HuH-7.5 (cell line): ENCODE measurements at regions not wholly inside any gene's neighbourhood (a gene's known extent, or its start where the extent isn't known, plus 50 kb on each side); places are given as distances from the start of the nearest gene placed in this dataset.

ENCODE experiments used
- DNase-seq: peaks from one replicate; pipeline ENCODE4 v3.0.0; 2011; ENCODE audit warnings: low spot score

DNA sequence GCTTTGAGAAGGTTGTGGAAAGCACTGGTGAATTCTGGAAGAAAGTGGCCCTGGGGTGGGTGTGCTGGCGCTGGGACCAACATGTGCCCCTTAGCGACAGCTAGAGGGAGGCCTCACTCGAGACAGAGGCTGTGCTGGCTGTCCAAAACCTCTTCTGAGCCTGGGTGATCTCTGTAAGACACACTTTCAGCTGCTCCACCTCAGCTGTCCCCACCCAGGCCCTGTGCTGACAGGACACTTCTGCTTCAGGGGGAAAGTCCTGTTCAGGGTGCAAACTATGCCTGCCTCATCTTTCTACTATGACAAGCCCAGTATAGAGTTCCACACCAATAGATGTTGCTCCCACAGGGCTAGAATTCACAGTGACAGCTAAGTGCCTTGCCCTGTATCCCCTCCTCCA is 426.4 kb downstream of the MED10 start:
- no peak for DNase-seq

DNA sequence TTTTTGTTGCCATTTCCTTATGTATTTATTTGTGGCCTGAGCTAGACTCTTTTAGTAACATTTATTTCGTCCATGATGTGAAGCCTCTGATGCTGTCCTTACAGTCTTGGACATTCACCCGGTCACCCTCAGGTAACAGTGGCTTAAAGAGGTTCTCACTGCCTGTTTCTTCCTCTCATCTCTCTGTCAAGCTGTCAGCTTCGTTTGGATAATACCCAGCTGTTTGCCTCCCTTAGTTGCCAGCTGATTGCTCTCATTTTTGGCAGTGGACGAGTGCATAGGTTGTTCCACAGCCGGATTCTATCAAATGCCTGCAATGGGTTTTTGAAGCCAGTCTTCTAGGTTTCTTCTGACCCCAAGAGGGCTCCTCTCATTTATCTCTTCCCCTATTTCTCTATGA is 427.7 kb downstream of the MED10 start:
- DNase-seq = no peak

DNA sequence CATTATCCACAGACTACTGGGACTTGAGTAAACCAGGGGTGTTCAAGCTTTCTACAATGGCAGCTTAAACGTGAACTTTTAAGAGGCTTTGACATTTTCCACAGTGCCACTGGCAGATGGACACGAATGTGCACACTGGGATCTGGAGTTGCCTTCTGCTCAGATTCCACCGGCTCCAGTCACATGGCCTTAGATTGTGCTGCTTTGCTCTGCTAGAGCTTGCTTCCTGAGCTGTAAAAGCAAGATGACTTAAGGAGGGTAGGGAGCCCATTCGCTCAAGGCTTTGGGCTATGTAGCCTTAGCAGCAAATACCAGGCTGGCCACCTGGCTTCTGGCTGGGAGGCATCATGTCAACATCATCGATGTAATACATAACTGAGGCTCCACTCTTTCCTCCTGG is 436.9 kb downstream of the MED10 start:
- DNase-seq = no peak

DNA sequence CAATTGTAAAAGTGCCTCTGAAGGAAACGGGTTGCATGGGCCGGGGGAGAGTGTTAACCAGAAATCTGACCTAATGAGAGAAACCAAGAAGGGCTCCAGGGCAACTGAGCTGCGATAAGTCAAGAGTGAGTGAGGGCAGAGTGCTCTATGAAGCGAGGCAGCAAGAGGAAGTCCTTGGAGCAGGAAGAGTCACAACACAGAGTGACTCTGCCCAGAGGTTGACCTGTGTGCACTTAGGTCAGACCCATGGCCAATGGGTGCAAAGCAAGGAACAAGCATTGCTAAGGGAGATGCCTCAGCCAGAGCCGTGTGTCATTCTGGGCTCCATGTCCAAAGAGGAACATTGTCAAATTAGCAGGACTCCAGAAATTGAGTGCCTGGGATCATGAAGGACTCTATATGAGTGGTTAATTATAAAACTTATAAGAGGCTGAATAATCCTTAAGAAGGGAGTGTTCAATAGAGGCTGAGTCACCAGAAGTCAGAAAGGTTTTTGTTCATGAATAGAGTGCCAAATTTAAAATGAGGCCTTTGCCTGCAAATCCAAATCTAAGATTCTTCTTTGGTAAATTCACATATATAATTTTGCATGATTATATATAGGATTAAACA is 438.5 kb downstream of the MED10 start:
- DNase-seq = no peak

DNA sequence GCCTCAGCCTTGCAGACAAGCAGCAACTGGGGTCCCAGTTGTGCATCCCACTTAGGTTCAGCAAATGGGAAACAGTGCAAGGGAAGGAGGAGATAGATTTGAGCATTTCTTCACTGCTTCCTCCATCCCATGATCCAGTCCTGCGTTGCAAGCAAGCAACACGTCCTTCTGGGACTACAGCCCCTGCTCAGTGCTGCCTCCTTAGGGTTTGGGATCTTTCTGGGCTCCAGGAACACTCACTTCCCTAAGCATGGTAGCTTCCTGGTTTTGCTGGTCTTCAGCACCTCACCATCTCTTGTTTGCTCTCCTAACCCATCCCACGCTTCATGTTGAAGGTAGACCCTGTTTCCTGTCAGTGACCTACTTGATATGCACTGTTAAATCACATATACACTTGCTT is 444.7 kb downstream of the MED10 start:
- DNase-seq = no peak

DNA sequence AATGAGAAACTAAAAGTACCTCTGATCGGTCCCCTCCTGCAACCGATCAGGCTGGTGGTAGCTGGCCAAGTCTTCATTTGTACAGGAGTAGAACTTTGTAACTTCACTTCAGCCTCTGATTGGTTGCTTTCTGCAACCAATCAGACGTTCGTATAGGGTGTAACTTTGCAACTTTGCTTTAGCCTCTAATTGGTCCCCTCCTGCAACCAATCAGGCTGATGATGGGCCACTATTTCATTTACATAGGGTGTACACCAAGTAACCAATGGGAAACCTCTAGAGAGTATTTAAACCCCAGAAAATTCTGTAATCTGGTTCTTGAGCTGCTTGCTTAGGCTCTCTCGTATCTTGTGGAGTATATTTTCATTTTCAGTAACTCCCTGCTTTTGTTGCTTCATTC is 445.5 kb downstream of the MED10 start:
- no peak for DNase-seq

DNA sequence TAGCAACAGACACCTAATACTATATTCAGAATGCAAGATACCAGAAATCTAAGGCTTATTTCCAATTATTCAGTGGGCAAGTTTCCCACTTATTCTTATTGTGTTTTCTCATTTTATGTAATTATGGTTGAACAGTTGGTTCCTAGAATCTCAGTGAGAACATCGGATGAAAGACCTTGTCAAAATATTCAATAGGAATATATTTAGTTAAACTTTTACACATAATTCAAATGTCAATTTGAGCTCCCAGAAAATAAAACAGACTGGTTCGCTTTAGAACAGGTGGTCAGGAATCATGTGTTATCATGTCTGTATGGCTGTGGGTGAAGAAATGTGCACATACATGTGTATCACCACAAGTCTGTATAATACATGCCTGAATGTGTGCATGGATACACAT is 447.8 kb downstream of the MED10 start:
- no peak for DNase-seq

DNA sequence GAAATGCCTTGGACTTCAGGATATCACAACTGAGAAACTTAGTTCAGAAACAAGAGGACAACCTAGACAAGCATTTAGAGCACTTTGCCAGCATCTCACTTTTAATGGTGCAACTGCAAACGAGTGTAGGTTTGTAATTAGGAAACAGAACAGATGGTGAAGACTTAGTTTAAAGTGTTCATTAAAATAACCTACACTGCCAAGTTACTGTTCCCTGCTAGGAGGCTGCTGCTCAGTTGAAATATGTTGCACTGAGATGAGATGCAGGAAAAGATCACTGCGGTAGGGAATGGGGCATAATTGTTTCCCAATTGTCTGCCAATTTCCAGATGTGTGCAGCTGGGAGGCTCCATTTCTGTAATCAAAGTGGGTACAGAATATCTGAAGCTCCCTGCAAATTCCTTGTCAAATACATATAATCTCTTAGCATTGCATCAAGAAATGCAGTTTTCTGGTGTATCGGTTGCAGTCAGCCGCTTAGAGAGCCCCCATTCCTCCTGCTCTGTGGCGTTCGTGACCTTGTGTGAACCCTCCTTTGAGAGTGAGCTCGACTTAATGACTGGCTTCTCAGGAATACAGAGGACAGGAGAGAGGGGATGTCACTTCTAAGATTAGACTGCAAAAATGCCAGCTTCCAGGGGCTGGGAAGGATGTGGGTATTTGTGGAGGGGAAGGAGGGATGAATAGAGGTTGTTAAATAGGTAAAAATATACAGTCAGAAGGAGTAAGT is 448.9 kb downstream of the MED10 start:
- DNase-seq = no peak

DNA sequence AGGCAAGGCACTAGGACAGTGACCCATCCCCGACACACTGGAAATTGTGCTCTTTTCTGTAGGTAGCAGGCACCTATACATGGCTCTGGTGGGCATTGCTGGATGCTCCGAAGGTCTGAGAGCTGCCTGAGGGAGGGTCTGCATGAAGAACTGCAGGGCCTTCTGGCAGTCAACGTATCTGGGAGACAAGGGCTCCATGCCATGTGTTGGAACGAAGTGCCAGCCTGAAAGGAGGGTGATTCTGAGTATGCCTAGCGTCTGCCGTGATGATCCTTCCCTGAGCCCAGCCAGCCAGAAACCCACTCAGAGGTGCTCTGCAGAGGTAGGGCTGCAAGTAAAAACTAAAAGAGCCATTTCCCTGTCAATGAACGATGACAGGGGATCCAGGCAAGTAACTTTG is 453.2 kb downstream of the MED10 start:
- no peak for DNase-seq

DNA sequence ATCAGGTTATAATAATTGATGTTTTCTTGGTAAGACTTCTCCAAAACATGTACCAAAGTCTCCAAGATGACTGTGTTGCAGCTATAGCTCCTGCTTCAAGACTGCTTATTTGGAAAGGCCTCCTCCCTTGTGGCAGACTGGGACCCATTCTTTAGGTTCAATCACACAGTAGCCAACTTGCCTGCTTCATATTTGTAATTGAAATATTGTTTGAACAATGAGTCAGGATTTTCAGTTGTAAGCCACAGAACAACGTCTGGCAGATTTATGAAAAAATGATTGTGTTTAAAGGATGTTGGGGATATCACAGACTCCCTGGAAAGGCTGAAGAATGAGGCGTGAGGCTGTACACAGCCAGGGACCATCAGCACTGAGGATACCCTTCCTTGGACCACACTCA is 458.9 kb downstream of the MED10 start:
- DNase-seq = no peak

DNA sequence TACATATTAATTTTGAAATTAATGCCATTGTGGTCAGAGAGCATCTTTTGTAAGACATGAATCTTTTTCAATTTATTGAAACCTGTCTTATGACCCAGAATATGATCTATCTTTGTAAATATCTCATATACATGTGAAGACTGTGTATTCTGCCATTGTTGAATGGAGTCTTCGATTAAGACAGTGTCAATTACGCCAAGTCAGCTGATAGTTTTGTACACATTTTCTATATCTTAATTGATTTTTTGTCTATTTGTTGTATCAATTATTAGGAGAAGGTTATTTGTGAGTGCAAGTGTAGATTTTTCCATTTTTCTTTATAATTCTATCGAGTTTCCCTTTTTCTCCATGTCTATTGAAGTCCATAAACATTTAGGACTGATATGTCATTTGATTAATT is 471.6 kb downstream of the MED10 start:
- DNase-seq = no peak

DNA sequence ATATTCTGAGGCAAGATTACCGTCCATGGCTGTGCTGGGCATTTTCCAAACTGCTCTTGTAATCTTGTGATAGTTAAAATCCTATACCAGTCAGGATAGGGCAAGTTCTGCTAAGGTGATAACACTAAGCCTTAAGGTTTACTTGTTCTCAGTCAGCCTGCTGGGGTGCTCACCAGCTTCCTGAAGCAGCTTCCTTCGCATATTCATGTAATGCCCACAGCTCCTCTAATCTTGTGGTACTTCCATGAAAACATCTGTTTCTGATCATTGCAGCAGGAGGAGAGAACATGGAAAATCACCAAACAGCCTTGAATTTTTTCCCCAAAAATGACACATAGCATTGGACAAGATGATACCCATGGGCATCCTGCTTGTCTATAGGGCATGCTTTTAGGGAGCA is 473.2 kb downstream of the MED10 start:
- DNase-seq = no peak

DNA sequence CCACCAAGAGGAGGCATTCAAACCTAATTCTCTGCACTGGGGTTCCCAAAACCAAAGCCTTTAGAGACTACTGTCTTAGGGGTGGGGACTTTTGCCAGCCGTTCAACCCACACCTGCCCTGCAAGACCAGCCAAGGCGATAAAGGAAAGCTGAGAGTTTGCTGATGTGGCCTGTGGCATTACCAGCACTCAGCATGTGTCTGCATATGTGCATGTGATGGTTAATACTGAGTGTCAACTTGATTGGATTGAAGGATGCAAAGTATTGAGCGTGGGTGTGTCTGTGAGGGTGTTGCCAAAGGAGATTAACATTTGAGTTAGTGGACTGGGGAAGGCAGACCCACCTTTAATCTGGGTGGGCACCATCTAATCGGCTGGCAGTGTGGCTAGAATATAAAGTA is 474.2 kb downstream of the MED10 start:
- no peak for DNase-seq

DNA sequence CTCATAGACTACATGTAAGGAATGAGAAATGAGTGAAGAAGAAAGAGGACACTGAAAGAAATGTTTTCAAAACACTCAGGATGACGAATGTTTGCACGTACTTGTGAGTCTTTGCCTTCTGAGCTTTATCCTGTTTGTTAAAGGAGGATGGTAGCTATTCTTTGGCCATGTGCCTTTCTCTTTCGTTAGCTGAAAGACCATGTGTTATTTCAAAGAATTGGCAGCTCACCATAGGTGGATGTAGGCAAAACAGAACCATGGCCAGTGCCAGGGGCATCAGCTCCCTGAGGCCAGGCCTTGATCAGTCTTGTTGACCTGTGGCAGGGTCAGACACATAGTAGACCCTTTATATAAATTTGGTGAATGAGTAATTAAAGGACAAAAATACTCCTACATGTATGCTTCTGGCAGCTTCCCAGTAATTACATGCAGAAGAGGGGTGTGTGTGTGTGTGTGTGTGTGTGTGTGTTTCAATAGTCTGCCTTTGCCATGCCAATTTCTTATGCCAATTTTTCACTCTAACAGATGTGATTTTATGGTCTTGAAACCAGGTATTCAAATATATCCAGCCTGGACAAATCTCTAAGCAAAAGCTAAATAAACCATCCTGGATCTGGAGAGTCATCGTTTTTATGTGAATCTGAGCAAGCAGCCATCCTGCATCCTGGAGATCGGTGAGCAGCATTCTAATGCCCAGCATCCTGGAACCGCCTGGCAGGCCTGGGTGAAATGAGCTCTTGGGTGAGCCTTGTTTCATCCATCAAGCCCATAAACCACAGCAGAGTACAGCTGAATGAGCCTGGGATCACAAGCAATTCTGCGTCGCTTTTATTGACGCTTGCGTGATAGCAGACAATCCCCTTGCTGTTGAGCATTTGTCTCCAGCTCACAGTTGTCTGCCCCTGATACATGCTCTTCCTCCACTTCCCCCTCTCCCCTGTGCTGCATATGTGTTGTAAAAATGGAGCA is 475.4 kb downstream of the MED10 start:
- DNase-seq = no peak

DNA sequence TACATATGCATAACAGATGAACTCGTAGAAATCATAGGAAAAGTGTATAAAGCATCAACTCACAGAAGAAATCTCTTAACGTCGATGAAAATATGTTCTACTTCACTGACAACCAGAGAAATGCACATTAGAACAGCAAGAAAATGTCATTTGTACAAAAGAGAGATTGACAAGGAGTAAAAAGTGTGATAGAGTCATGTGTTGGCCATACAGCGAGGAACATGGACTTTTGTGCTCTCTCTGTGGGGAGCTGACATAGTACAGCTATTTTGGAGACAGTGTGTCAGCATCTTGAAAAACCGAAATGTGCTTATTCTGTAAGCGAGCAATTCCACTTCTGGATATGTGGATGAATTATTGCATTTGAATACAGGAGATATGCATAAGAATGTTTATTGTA is 477.9 kb downstream of the ICE1 start:
- DNase-seq = no peak

DNA sequence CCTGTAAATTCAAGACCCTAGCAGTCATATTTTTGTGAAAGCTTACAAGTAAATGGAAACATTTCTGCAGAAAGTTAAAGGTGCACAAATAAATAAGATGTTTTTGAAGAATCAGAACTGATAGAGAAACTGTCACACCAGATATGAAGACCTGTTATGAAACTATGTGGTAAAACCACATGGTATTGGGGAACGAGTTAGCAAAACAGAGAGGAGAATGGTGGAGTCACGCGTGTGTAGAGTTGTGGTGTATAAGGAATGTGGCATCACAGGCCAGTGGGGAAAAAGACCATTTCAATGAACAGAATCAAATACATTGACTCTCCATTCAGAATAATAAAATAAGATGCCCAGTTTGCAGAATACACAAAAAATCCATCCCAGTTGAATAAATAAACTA is 477.2 kb downstream of the ICE1 start:
- DNase-seq = no peak

DNA sequence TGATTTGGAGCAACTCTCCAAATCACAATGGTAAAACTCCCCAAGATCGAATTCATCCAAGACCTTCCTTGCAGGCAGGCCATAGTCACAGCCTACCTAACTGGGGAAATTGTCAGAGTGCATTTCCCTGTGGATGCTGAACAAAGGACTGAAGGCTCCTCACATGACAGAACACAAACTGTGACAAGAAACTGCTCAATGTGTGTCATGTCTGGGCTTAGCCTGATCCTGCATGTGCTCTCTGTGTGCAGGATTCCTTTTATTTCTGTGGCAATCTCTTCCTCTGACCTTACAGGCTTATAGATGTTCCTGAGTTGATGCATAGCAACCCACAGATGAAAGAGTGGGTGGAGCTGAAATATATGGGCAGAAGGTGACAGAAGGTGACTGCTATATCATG is 465.8 kb downstream of the ICE1 start:
- DNase-seq = no peak

DNA sequence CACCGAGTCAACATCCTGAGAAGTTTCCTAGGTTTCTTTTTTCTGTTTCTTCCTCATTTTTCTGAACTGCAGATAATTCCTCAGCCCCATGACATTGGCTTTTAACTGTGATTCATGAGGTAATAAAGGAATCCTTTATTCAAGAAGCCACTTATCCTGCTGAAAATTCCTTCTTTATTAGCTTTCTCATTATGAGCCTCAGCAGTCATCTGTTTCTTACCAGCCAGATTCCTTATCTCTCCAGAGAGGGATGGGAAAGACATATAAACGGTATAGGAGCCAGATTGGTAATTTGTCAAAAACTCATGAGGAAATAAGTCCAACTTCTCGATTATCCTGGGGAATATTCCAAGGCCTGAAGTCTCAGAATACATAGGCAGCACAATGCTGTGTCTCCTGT is 465.4 kb downstream of the ICE1 start:
- no peak for DNase-seq

DNA sequence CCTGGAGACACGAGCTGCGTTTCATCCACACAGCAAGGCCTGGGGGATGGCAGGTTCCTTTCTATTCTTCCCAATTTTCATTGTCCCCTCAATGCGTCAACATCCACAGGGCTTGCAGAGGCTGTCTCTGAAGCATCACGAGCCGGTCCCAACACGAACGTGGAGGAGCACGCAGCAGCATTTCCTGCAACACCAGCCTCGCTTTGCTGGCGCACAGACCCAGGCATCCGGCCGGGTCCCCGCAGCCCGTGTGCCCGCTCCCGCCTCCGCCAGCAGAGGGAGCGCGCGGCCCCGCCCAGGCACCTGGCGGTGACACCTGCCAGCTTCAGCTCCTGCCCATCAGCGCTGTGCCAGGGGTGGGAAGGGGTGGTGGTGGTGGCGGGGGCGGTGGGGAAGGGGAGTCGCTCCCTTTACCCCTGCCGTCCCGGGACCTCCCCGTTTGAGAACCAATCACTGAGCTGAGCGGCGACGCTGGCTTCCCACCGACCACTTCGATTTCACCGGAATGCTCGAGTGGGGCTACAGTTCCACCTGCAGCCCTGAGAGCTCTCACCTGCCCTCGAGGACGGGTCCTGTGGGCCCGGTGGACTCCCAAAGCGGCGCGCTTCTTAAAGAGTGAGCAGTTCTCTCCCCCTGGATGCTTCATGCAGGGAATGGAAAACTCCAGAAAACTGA is 464.5 kb downstream of the ICE1 start:
- peak; percentile 37 for DNase-seq

DNA sequence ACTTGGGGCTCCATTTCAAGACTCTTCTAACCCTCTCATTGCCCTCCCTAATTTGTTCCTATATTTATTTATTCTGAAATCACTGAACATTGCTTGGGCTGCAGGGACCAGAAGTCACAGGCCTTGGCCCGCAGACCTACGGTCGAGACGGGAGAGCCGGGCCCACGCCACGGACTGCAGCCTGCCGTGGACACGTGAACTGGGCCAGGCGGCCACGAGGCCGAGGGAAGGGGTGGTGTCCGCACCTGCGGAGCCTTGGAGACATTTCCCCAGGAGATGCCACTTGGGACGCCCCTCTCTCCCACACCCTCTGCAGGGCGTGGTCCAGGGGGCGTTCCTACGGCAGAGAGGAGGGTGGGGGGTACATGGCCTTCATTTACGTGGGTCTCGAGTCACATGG is 463.9 kb downstream of the ICE1 start:
- no peak for DNase-seq

DNA sequence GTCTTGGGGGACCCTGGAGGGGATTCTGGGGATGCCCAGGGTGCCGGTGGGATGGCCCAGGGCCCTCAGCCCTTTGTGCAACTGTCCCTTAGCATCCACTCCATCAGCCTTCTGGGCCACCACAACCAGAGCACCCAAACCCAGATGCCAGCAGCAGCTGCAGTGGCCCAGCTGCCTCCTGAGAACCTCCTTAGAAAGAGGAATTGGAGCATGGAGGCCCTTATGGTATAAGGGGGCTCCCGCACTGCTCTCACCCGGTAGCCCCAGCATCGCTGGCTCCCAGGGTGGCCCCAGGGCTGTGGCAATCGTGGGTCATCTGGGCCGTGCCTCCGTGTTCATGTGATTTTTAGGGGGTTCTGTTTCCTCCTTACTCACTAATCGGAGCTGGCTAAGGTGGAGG is 463.3 kb downstream of the ICE1 start:
- no peak for DNase-seq

DNA sequence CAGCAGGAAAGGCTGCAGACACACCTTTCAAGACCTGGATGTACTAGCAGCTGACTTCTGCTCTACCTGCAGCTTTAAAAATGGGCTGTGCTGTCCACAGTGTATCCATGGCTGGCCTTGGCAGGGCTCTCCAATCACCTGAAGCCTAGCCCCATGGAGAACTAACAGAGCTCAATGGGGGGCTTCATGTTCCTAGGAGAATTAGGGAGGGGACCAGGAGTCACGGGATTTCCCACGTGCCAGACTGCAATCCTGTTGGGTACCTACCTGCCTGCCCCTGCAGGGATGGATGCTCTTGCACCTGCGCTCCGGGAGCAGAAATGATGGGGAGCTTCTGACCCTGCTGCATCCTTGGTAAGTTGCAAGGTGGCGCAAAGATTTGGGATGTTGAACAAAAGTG is 462.1 kb downstream of the ICE1 start:
- DNase-seq = no peak

DNA sequence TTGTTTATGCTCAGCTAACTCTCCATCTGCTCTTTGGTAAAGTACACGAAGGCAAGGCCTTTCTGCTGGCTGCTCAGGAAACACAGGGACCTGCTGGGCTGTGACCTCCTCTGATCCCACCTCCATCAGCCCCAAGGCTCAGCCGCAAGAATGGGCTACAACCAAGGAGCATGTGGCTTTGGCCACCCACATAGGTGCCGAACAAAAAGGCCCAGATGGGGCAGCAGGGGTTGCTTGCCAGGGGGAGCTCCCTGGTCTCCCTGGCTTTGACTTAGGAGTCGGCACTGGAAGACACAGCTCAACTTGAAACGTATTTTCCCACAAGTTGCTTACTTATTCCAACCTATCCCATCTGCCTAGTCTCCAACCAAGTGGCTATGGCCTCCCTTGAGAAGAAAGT is 461.1 kb downstream of the ICE1 start:
- no peak for DNase-seq
